ENCODE measurements at regions not wholly inside any gene's neighbourhood (a gene's known extent, or its start where the extent isn't known, plus 50 kb on each side); places are given as distances from the start of the nearest gene placed in this dataset.

DNA sequence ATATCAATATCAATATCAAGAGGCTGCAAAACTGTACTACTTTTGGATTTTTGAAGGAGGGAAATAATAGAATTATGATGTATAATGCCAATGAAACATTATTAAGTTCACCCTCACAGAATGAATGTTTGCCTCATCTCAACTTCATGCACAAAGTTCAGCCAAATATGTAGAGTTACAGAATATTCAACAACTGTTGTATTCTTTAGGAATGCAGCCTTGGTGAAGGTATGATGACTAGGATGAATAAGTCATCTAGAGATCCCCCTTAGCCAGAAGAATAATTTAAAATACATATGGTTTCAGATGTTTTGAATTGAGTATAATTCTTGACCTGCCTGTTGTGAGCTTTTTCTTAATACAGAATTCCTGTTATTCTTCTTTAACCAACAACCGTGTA lies 308.3 kb downstream of the COX7C start:
- no peaks in the 10 kb centered on the region for H4K20me1 ChIP-seq (ENCODE audit: low read depth, low read length)
- TF ChIP-seq, protein P1, sequence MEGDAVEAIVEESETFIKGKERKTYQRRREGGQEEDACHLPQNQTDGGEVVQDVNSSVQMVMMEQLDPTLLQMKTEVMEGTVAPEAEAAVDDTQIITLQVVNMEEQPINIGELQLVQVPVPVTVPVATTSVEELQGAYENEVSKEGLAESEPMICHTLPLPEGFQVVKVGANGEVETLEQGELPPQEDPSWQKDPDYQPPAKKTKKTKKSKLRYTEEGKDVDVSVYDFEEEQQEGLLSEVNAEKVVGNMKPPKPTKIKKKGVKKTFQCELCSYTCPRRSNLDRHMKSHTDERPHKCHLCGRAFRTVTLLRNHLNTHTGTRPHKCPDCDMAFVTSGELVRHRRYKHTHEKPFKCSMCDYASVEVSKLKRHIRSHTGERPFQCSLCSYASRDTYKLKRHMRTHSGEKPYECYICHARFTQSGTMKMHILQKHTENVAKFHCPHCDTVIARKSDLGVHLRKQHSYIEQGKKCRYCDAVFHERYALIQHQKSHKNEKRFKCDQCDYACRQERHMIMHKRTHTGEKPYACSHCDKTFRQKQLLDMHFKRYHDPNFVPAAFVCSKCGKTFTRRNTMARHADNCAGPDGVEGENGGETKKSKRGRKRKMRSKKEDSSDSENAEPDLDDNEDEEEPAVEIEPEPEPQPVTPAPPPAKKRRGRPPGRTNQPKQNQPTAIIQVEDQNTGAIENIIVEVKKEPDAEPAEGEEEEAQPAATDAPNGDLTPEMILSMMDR (IDR thresholded peaks at IDR 0.05; ENCODE audit: insufficient read depth, low read length, poor library complexity, severe bottlenecking): no peak
- no peak for TF ChIP-seq EZH2phosphoT487 (conservative IDR thresholded peaks at IDR 0.05; ENCODE audit: low read length)
- H2AFZ ChIP-seq (ENCODE audit: low read depth, low read length, severe bottlenecking): no peak overlapping the region
- no peaks in the 10 kb centered on the region for H3F3A ChIP-seq (ENCODE audit: insufficient read depth)
- H3K9me2 ChIP-seq (replicated peaks; ENCODE audit: insufficient read depth, low read length): no peaks in the 10 kb centered on the region
- no peak overlapping the region for H3K4me2 ChIP-seq (ENCODE audit: low read depth, low read length, poor library complexity, severe bottlenecking)
- H3K4me3 ChIP-seq (ENCODE audit: insufficient read depth, low read length, poor library complexity, severe bottlenecking): no peak overlapping the region
- H3K9ac ChIP-seq (ENCODE audit: low read length): no peak overlapping the region
- no peaks in the 10 kb centered on the region for H3K79me2 ChIP-seq (ENCODE audit: insufficient read depth, low read length)
- H3K27me3 ChIP-seq (ENCODE audit: low read length): no peaks in the 10 kb centered on the region
- no peaks in the 10 kb centered on the region for H3K9me3 ChIP-seq (ENCODE audit: insufficient read depth, low read length)
- no peak overlapping the region for H3K27ac ChIP-seq (ENCODE audit: low read depth, low read length)
- H3K36me3 ChIP-seq (ENCODE audit: low read length): no peaks in the 10 kb centered on the region

DNA sequence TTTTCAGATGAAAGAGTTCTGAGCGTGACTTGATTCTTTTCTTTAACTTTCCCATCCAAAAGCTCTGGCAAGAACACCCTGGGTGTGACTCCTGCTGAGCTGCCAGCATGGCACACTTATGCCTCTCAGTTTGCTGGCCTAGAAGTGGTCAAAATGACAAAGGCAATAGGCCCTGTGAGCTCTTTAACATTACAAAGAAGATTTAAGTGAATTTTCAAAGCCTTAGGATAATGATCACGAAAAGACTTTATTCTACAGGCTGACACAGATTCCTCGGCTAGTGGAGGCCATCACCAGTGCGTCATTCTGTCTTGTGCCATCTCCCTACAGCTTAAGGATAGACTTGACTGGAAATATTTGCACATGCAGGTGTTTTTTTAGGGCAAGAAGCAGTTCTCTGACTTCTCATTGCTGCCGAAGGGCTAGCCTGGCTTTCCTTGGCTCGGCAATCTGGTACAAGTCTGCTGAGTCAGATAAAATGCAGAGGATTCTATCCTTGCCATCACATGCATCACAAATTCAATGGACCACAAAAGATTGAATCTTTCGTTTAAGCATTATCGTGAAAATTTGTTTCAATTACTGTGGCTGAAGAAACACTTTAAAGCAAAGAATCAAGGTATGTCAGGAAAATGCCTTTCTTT lies 311.5 kb downstream of the COX7C start:
- H3K27me3 ChIP-seq (ENCODE audit: low read length): no peaks in the 10 kb centered on the region
- no peaks in the 10 kb centered on the region for H4K20me1 ChIP-seq (ENCODE audit: low read depth, low read length)
- H3K36me3 ChIP-seq (ENCODE audit: low read length): no peaks in the 10 kb centered on the region
- H3F3A ChIP-seq (ENCODE audit: insufficient read depth): no peaks in the 10 kb centered on the region
- no peaks in the 10 kb centered on the region for H3K9me2 ChIP-seq (replicated peaks; ENCODE audit: insufficient read depth, low read length)
- no peak overlapping the region for H3K4me3 ChIP-seq (ENCODE audit: insufficient read depth, low read length, poor library complexity, severe bottlenecking)
- no peak overlapping the region for H3K9ac ChIP-seq (ENCODE audit: low read length)
- H3K27ac ChIP-seq (ENCODE audit: low read depth, low read length): no peak overlapping the region
- TF ChIP-seq EZH2phosphoT487 (conservative IDR thresholded peaks at IDR 0.05; ENCODE audit: low read length): no peak
- TF ChIP-seq, protein P1 (IDR thresholded peaks at IDR 0.05; ENCODE audit: insufficient read depth, low read length, poor library complexity, severe bottlenecking): no peak
- no peaks in the 10 kb centered on the region for H3K9me3 ChIP-seq (ENCODE audit: insufficient read depth, low read length)
- no peaks in the 10 kb centered on the region for H3K79me2 ChIP-seq (ENCODE audit: insufficient read depth, low read length)
- no peak overlapping the region for H3K4me2 ChIP-seq (ENCODE audit: low read depth, low read length, poor library complexity, severe bottlenecking)
- no peak overlapping the region for H2AFZ ChIP-seq (ENCODE audit: low read depth, low read length, severe bottlenecking)

DNA sequence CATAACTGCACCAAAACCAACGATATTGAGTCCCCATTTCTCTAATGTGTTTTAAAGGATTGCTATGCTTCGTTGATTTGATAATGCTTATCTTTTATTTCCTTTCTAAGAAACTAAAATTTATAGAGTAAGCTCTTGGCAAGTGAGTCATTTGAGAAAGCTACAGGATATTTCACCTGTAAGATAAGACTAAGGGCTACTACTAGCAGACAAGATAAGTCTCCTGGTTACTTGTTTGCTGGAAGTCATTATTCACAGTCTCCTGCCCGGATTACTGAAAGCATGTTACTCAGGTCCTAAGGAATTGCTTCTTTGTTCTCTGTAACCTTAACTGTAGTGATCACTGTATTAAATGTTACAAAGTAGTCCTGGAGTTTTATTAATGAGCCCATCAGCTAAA lies 315.9 kb upstream of the RASA1 start:
- no peaks in the 10 kb centered on the region for H3K9me2 ChIP-seq (replicated peaks; ENCODE audit: insufficient read depth, low read length)
- H3K9me3 ChIP-seq (ENCODE audit: insufficient read depth, low read length): no peaks in the 10 kb centered on the region
- H4K20me1 ChIP-seq (ENCODE audit: low read depth, low read length): no peaks in the 10 kb centered on the region
- no peak overlapping the region for H3K4me3 ChIP-seq (ENCODE audit: insufficient read depth, low read length, poor library complexity, severe bottlenecking)
- no peak overlapping the region for H3K27ac ChIP-seq (ENCODE audit: low read depth, low read length)
- no peaks in the 10 kb centered on the region for H3K27me3 ChIP-seq (ENCODE audit: low read length)
- H3K79me2 ChIP-seq (ENCODE audit: insufficient read depth, low read length): no peaks in the 10 kb centered on the region
- TF ChIP-seq, protein P1 (IDR thresholded peaks at IDR 0.05; ENCODE audit: insufficient read depth, low read length, poor library complexity, severe bottlenecking): no peak
- TF ChIP-seq EZH2phosphoT487 (conservative IDR thresholded peaks at IDR 0.05; ENCODE audit: low read length): no peak
- no peak overlapping the region for H3K9ac ChIP-seq (ENCODE audit: low read length)
- no peak overlapping the region for H3K4me2 ChIP-seq (ENCODE audit: low read depth, low read length, poor library complexity, severe bottlenecking)
- H3F3A ChIP-seq (ENCODE audit: insufficient read depth): no peaks in the 10 kb centered on the region
- no peak overlapping the region for H2AFZ ChIP-seq (ENCODE audit: low read depth, low read length, severe bottlenecking)
- no peaks in the 10 kb centered on the region for H3K36me3 ChIP-seq (ENCODE audit: low read length)
